ENCODE measurements at regions not wholly inside any gene's neighbourhood (a gene's known extent, or its start where the extent isn't known, plus 50 kb on each side); places are given as distances from the start of the nearest gene placed in this dataset.

GRCh38 chr13:72399351-72399750 is 328.1 kb downstream of the MZT1 start:
- no peaks in the 10 kb centered on the region for H3K79me2 ChIP-seq (ENCODE audit: insufficient read depth, low read length)
- RAD21 ChIA-PET (ENCODE audit: low non-redundant PET in 1 of 2, low total read pairs in 2 of 2, uncharacterized antibody in 2 of 2, unreplicated experiment in 2 of 2): no interaction called here
- H3K27ac ChIP-seq (ENCODE audit: low read depth, low read length): no peak overlapping the region
- H4K20me1 ChIP-seq (ENCODE audit: insufficient read depth): no peaks in the 10 kb centered on the region
- ATAC-seq (no peak), DNase-seq (ENCODE audit: low read depth, low spot score) (no peak)
- no peaks in the 10 kb centered on the region for H3K27me3 ChIP-seq (ENCODE audit: insufficient read depth, low read length)
- intact Hi-C loops (cut with micrococcal nuclease): no loop called here
- CTCF ChIA-PET: no interaction called here
- H3K36me3 ChIP-seq (ENCODE audit: control insufficient read depth in 1 of 2, insufficient read depth in 2 of 2, low read length in 2 of 2): no peaks in the 10 kb centered on the region
- H2AFZ ChIP-seq (ENCODE audit: low read depth, low read length, poor library complexity, severe bottlenecking): no peak overlapping the region
- no peak overlapping the region for H3K9ac ChIP-seq (ENCODE audit: low read length)
- POLR2A ChIA-PET: no interaction called here
- H3K4me2 ChIP-seq (ENCODE audit: low read length): no peak overlapping the region
- H3K9me3 ChIP-seq (ENCODE audit: control insufficient read depth in 1 of 2, insufficient read depth in 1 of 2, low read depth in 1 of 2, low read length in 2 of 2): no peaks in the 10 kb centered on the region
- no TSS peak for BruUV-seq (replicated peaks)
- H3K4me3 ChIP-seq (replicated peaks in 1 of 2; ENCODE audit: low read depth in 1 of 2, low read length in 2 of 2): no peak overlapping the region
- H3K4me1 ChIP-seq (ENCODE audit: control insufficient read depth in 1 of 2, insufficient read depth in 2 of 2, low read length in 2 of 2): no peaks in the 10 kb centered on the region
- TF ChIP-seq SIN3A (IDR thresholded peaks at IDR 0.05; ENCODE audit: low read depth) (no peak), TCF7L2 (IDR thresholded peaks at IDR 0.05; ENCODE audit: borderline replicate concordance, extremely low read depth, insufficient read depth, insufficient read length) (no peak), JUND (IDR thresholded peaks at IDR 0.05) (no peak), ATF3 (IDR thresholded peaks at IDR 0.05) (no peak), CTCF (IDR thresholded peaks at IDR 0.05 in 2 of 3, conservative IDR thresholded peaks at IDR 0.05 in 1 of 3; ENCODE audit: borderline replicate concordance in 1 of 3, insufficient read depth in 1 of 3, low read depth in 2 of 3, low read length in 2 of 3) (no peak), SP1 (IDR thresholded peaks at IDR 0.05; ENCODE audit: low read depth) (no peak), ZBTB33 (IDR thresholded peaks at IDR 0.05; ENCODE audit: extremely low read depth, insufficient replicate concordance, low read length) (no peak), CEBPB (IDR thresholded peaks at IDR 0.05; ENCODE audit: low read depth) (no peak)
- no peaks in the 10 kb centered on the region for H3K9me2 ChIP-seq (ENCODE audit: insufficient read depth)
